Tibial artery (tissue), 4 donors: ENCODE measurements at regions not wholly inside any gene's neighbourhood (a gene's known extent, or its start where the extent isn't known, plus 50 kb on each side); places are given as distances from the start of the nearest gene placed in this dataset.

ENCODE experiments used
- DNase-seq, 2 donors: peaks; one replicate each; pipeline ENCODE4 v3.0.0-alpha.2; 2019
- H3K27ac ChIP-seq, 2 donors: fragments of 200-600 bp; sonication (generic) in 1 of 2; 1 replicate in 1 of 2; 2 replicates in 1 of 2; pipeline ENCODE4 v1.5.1; 2018 to 2019; ENCODE audit warnings: mild to moderate bottlenecking in 1 of 2
- H3K27me3 ChIP-seq, 2 donors: fragments of 200-600 bp; sonication (generic) in 1 of 2; one replicate each; pipeline versions ENCODE4 v1.5.1 to v1.6.0; 2016 to 2019
- H3K36me3 ChIP-seq, 3 donors: fragments of 200-600 bp; sonication (generic) in 2 of 3; one replicate each; pipeline ENCODE4 v1.5.1; 2016 to 2019; ENCODE audit warnings: mild to moderate bottlenecking in 2 of 3
- H3K4me1 ChIP-seq, 4 donors: fragments of 200-600 bp; sonication (generic) in 2 of 4; 1 replicate in 3 of 4; 2 replicates in 1 of 4; pipeline ENCODE4 v1.5.1; 2016 to 2019
- H3K4me3 ChIP-seq, 2 donors: fragments of 200-600 bp; sonication (generic) in 1 of 2; 1 replicate in 1 of 2; 2 replicates in 1 of 2; pipeline ENCODE4 v1.5.1; 2018 to 2019; ENCODE audit warnings: mild to moderate bottlenecking in 2 of 2
- H3K9me3 ChIP-seq, 3 donors: fragments of 200-600 bp; sonication (generic) in 1 of 3; one replicate each; pipeline ENCODE4 v1.5.1; 2016 to 2019
- CTCF ChIP-seq, 2 experiments: fragments of 200-600 bp in 1 of 2; fragments of 450-650 bp in 1 of 2; IDR thresholded peaks; one replicate each; pipeline ENCODE4 v1.5.1; 2017 to 2019; ENCODE audit warnings: antibody characterized with exemption in 2 of 2, mild to moderate bottlenecking in 1 of 2, moderate library complexity in 1 of 2
- intact Hi-C: fragments of 100-400 bp; cut with DNase I; formaldehyde crosslinking; loops from one replicate; pipeline ENCODE4 v1.15.0; 2023; ENCODE audit warnings: low total_unique reads

- no peaks in the 10 kb centered on the region for H3K36me3 ChIP-seq
- no peaks in the 10 kb centered on the region for H3K4me1 ChIP-seq
- TF ChIP-seq CTCF (IDR thresholded peaks at IDR 0.05), result no peak
- H3K27me3 ChIP-seq, result no peaks in the 10 kb centered on the region
- H3K9me3 ChIP-seq, result no peaks in the 10 kb centered on the region
- intact Hi-C loops, result no loop called here
- DNase-seq, result no peak
- H3K4me3 ChIP-seq, result no peak overlapping the region
- no peak overlapping the region for H3K27ac ChIP-seq
These were observed 570.3 kb downstream of the LRRIQ3 start for GRCh38 chr1:73627723-73628122.

- intact Hi-C loops, result no loop called here
- H3K36me3 ChIP-seq, result no peaks in the 10 kb centered on the region
- no peak overlapping the region for H3K4me3 ChIP-seq
- H3K4me1 ChIP-seq, result no peaks in the 10 kb centered on the region
- H3K27me3 ChIP-seq, result no peaks in the 10 kb centered on the region
- TF ChIP-seq CTCF (IDR thresholded peaks at IDR 0.05), result no peak
- H3K27ac ChIP-seq, result no peak overlapping the region
- DNase-seq, result no peak
- H3K9me3 ChIP-seq, result no peaks in the 10 kb centered on the region
These were observed 571.6 kb downstream of the LRRIQ3 start for GRCh38 chr1:73626326-73626725.

GRCh38 chr1:73623946-73624345 lies 574.0 kb downstream of the LRRIQ3 start:
- no peaks in the 10 kb centered on the region for H3K9me3 ChIP-seq
- no peaks in the 10 kb centered on the region for H3K4me1 ChIP-seq
- no peak for DNase-seq
- TF ChIP-seq CTCF (IDR thresholded peaks at IDR 0.05), result no peak
- H3K36me3 ChIP-seq, result no peaks in the 10 kb centered on the region
- no peaks in the 10 kb centered on the region for H3K27me3 ChIP-seq
- intact Hi-C loops, result no loop called here
- H3K4me3 ChIP-seq, result no peak overlapping the region
- H3K27ac ChIP-seq, result no peak overlapping the region

GRCh38 chr1:73617145-73617544 lies 580.8 kb downstream of the LRRIQ3 start:
- no peaks in the 10 kb centered on the region for H3K4me1 ChIP-seq

GRCh38 chr1:73611681-73612080 lies 586.3 kb downstream of the LRRIQ3 start:
- intact Hi-C loops, result no loop called here
- no peak for DNase-seq
- Histone ChIP-seq H3K27me3 (no peaks in the 10 kb centered on the region), H3K4me1 (no peaks in the 10 kb centered on the region), H3K4me3 (no peak overlapping the region), H3K9me3 (no peaks in the 10 kb centered on the region), H3K27ac (no peak overlapping the region), H3K36me3 (no peaks in the 10 kb centered on the region)
- no peak for TF ChIP-seq CTCF (IDR thresholded peaks at IDR 0.05)

More at GRCh38 chr1:73617145-73617544, 580.8 kb downstream of the LRRIQ3 start:
- TF ChIP-seq CTCF (IDR thresholded peaks at IDR 0.05), result no peak
- no peak overlapping the region for H3K27ac ChIP-seq
- no peak for DNase-seq
- no peaks in the 10 kb centered on the region for H3K9me3 ChIP-seq
- H3K27me3 ChIP-seq, result no peaks in the 10 kb centered on the region
- H3K36me3 ChIP-seq, result no peaks in the 10 kb centered on the region
- no peak overlapping the region for H3K4me3 ChIP-seq
- intact Hi-C loops, result loop anchor here (5.0 kb wide), 1 partner anchor 1480 kb away; no protein-coding TSS in a partner anchor

- no peak for DNase-seq
These were observed 593.2 kb downstream of the LRRIQ3 start for GRCh38 chr1:73604739-73605138.

More at GRCh38 chr1:73604739-73605138, 593.2 kb downstream of the LRRIQ3 start:
- Histone ChIP-seq H3K4me1 (no peaks in the 10 kb centered on the region), H3K4me3 (no peak overlapping the region), H3K27me3 (no peaks in the 10 kb centered on the region), H3K27ac (no peak overlapping the region), H3K36me3 (no peaks in the 10 kb centered on the region), H3K9me3 (no peaks in the 10 kb centered on the region)
- TF ChIP-seq CTCF (IDR thresholded peaks at IDR 0.05), result no peak
- intact Hi-C loops, result no loop called here
